ENCODE measurements at regions not wholly inside any gene's neighbourhood (a gene's known extent, or its start where the extent isn't known, plus 50 kb on each side); places are given as distances from the start of the nearest gene placed in this dataset.
A peak's percentile ranks its signal among the peaks of the same experiment; 100 is the strongest.

- DNase-seq = no peak
Measured at GRCh38 chr13:63206461-63206860, 1790.8 kb upstream of the PCDH20 start.

GRCh38 chr13:63201493-63201892 is 1785.8 kb upstream of the PCDH20 start:
- no peak for DNase-seq

GRCh38 chr13:63199508-63199907 is 1783.9 kb upstream of the PCDH20 start:
- DNase-seq = no peak

- peak; percentile 93 for DNase-seq
Measured at GRCh38 chr13:63198071-63198470, 1782.4 kb upstream of the PCDH20 start.

- no peak for DNase-seq
Measured at GRCh38 chr13:63195726-63196125, 1780.1 kb upstream of the PCDH20 start.

- no peak for DNase-seq
Measured at GRCh38 chr13:63190742-63191141, 1775.1 kb upstream of the PCDH20 start.

- DNase-seq = peak; percentile 91
Measured at GRCh38 chr13:63190219-63190618, 1774.6 kb upstream of the PCDH20 start.

- no peak for DNase-seq
Measured at GRCh38 chr13:63189712-63190111, 1774.1 kb upstream of the PCDH20 start.

GRCh38 chr13:63184693-63185092 is 1769.0 kb upstream of the PCDH20 start:
- DNase-seq = no peak

- no peak for DNase-seq
Measured at GRCh38 chr13:63175536-63175935, 1759.9 kb upstream of the PCDH20 start.

GRCh38 chr13:63167699-63168337 is 1752.2 kb upstream of the PCDH20 start:
- no peak for DNase-seq

GRCh38 chr13:63166345-63166744 is 1750.7 kb upstream of the PCDH20 start:
- DNase-seq = no peak

GRCh38 chr13:63163903-63164302 is 1748.3 kb upstream of the PCDH20 start:
- no peak for DNase-seq

- DNase-seq = no peak
Measured at GRCh38 chr13:63161219-63161618, 1745.6 kb upstream of the PCDH20 start.

GRCh38 chr13:63156816-63157215 is 1741.2 kb upstream of the PCDH20 start:
- no peak for DNase-seq

GRCh38 chr13:63149375-63149774 is 1733.7 kb upstream of the PCDH20 start:
- DNase-seq = no peak

- DNase-seq = no peak
Measured at GRCh38 chr13:63139277-63139676, 1723.6 kb upstream of the PCDH20 start.

GRCh38 chr13:63129995-63130394 is 1714.3 kb upstream of the PCDH20 start:
- DNase-seq = no peak

- DNase-seq = no peak
Measured at GRCh38 chr13:63128716-63129115, 1713.1 kb upstream of the PCDH20 start.

GRCh38 chr13:63124863-63125262 is 1709.2 kb upstream of the PCDH20 start:
- peak; percentile 25 for DNase-seq

GRCh38 chr13:63120883-63121282 is 1705.2 kb upstream of the PCDH20 start:
- DNase-seq = no peak

- no peak for DNase-seq
Measured at GRCh38 chr13:63117710-63118109, 1702.1 kb upstream of the PCDH20 start.

GRCh38 chr13:63112799-63113395 is 1697.2 kb upstream of the PCDH20 start:
- no peak for DNase-seq

- no peak for DNase-seq
Measured at GRCh38 chr13:63110466-63110865, 1694.8 kb upstream of the PCDH20 start.
